GM20431 (cell line): ENCODE measurements at regions not wholly inside any gene's neighbourhood (a gene's known extent, or its start where the extent isn't known, plus 50 kb on each side); places are given as distances from the start of the nearest gene placed in this dataset.
"Not testable (repeated sequence)": the region's sequence is repeated elsewhere in the genome, so short reads cannot be mapped to it uniquely, and the experiment has no call there.

Experiments
- in situ Hi-C: fragments of 300-500 bp; cut with MseI, MboI; formaldehyde crosslinking; loops from one replicate; pipeline ENCODE4 v1.15.0; 2020; ENCODE audit warnings: low sequenced_read_pairs; ENCODE audit not compliant: unreplicated experiment

- in situ Hi-C loops, result loop anchor here (25.0 kb wide), 2 partner anchors 188 to 338 kb away; partner anchors contain the start of genes BANF2, BFSP1 and RRBP1
Observed at GRCh38 chr20:17875106-17875980, 93.3 kb downstream of the SNX5 start.

- in situ Hi-C loops, result loop anchor here (25.0 kb wide), 2 partner anchors 187 to 337 kb away; partner anchors contain the start of genes BANF2, BFSP1 and RRBP1
Observed at GRCh38 chr20:17874271-17875105, 94.1 kb downstream of the SNX5 start.

- in situ Hi-C loops, result no loop called here
Observed at GRCh38 chr20:17873410-17874270, 95.0 kb downstream of the SNX5 start.

DNA sequence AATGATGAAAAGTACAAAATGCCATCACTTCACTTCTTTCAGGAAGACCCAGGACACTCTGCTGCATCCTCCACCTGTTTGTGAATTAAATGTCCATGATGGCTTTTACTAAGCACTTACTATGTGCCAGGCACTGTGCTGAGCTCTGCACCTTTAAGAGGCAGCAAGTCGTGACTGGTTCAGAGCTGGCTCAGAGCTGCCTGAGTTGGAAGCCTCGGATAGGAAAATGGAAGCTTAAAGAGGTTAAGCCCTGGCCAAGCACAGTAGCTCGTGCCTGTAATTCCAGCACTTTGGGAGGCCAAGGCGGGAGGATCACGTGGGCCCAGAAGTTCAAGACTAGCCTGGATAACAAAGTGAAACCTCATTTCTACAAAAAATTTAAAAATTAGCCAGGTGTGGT, 95.6 kb downstream of the SNX5 start:
- in situ Hi-C loops, result no loop called here

DNA sequence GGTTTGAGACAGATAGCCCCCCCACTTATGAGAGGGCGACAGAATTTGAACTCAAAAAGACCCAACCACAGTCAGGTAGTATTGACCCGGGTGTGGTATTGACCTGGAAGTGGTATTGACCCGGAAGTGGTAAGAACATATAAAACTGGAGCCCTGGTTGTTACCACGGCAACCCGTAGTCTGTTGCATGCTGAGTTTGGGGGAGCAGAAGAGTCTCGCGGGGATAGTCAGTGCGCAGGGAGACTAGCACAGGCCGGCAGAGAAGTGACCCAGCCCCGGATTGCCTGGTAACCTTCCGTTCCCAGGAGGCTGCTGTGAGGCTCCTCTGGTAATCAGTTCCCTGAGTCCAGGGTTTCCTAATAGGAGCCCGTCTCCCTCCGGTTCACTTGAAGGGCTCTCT, 96.2 kb downstream of the SNX5 start:
- in situ Hi-C loops, result no loop called here

DNA sequence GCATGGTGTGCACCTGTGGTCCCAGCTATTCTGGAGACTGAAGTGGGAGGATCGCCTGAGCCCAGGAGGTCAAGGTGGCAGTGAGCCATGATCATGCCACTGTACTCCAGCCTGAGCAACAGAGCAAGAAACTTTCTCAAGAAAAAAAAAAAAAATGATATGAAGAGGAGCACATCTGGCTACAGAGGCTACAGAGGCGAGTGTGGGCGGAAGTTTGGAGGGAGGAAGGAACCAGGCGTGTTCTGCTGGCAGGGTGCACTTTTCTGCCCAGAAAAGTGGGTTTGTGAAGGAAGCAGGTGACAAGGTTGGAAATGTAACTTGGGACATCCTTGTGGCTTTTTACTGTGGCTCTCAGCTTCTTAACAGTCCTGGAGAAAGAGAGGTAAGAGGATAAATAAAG, 96.7 kb downstream of the SNX5 start:
- in situ Hi-C loops, result no loop called here

DNA sequence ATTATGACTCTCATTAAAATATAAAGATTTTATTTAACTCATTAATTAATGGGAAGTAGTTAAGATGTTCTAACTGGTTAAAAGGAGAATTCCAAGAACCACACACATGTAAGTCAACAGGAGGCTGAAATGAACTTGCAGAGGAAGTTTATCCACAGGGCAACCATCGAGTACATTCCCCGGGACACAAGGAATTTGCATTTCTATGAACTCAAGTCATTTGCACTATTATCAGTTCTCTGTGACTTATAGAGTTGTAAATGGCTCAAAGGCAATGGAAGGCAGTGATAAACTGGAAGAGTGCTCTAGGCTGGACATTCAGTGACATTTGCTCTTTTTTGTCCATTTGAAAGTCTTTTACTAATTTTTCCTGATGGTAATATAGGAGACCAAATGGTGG, 97.4 kb downstream of the SNX5 start:
- in situ Hi-C loops, result no loop called here

DNA sequence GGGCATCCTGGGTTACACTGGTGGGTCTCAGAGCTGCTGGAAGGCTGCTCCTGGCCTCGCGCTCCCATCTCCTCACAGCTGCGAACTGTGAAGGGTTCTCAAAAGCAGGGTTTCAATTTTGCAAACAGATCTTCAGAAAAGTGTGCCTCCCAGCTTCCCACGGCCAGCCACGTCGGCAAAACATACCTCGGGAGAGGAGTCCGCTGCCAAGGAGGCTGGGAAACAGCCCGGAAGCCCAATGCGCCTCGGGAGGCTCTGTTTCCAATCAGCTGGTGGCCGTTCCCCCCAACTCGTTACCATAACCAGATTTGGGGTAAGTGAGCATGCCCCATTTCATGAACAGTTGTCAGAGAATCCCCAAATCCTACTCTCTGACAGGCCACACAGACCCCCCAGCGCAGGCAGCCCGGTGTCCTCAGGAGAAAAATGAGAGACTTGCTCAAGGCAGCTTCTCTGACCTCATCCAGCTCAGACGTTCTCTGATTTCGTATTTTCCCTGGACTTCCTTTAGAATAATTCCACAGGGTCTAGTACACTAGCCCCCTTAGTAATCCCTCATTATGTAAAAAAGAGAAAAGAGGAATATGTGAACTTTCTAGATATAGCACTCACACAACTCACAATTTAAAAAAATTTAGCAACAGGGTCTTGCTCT, 98.4 kb downstream of the SNX5 start:
- in situ Hi-C loops, result no loop called here

GRCh38 chr20:17869295-17869994, 99.1 kb downstream of the SNX5 start:
- in situ Hi-C loops, result no loop called here

GRCh38 chr20:17868700-17869231, 99.8 kb downstream of the SNX5 start:
- in situ Hi-C loops, result no loop called here

GRCh38 chr20:17868151-17868550, 100.4 kb downstream of the SNX5 start:
- in situ Hi-C loops, result no loop called here

DNA sequence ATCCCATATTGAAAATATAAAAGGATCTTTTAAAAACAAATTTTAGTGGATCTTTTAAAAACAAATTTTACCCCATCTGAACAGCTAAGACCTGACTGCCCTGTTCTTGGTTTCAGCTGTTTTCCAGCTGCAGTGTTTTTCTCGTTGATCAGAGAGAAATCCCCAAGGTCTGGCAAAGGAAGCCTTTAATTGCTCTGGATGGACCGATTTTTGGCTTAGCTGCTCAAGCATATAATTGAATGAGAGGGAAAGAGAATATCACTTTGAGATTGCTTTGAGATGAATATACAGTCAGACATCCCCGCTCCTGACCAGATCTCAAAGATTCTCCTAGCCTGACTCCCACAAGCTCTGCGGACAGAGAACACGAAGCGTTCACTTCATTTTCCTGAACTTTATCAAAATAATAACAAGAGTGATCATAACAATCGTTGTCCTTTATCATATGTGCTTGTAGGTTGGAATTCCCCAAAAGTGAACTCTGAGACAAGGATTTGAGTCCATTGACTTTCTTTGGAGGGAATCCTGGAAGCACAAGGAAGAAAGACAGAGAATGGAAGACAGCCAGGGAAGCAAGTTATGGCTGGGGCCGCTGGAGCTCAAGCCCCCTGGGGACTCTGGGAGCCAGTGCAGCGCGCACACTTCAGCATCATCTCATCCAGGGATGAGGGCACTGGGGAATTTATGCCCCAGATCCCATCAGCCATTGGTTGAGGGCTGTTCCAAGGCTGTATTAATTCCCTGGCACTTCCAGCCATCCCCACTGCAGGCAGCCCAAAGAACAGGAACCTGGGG, 101.3 kb downstream of the SNX5 start:
- in situ Hi-C loops, result no loop called here

- in situ Hi-C loops, result no loop called here
Observed at GRCh38 chr20:17866234-17867001, 102.2 kb downstream of the SNX5 start.

DNA sequence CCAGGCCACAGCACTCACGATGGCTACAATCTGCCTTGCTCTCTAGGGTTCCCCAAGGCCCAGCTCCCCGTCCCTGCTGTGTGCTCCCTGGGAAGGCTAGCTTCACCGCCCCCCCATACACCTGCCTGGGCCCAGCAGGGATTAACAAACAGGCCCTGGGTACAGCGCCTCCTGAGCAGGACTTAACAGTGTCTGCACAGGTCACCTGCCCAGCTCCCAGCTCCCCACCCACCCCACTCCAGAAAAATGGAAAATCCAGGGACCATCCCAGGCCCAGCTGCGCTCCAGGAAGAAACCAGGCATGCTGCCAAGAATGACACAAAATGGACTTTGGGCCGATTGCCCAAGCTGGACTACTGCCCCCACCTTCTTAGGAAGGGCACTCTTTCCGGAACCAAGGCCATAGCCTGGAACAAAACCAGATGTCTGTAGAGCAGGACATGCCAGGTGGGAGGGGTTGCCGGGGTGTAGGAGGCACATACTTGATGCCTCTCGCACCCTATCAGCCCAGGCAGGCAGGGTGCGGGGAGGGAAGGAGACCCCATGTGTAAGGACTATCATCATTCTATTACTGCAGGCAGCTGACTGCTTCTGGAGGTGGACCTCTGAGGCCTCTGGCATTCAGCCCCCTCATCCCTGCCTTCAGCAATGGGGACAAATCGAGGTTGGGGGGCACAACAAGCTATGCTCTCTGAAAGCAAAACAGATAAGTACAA, 104.9 kb downstream of the SNX5 start:
- in situ Hi-C loops, result no loop called here

DNA sequence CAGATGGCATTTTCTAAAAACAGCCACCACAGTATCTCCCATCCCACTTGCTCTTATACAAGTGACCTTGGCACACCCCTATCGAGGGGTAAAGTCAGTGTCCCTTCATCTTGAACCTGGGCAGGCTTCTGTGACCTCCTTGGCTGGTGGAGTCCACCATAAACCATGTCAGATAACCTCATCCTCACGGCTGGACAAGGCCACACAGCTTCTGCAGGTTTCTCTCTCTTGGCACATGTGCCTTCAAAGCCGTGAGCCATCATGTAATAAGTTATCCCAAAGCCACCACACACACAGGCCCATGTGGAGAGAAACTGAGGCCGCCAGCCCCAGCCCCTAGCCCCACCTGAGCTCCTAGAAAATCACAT, 105.4 kb downstream of the SNX5 start:
- in situ Hi-C loops, result no loop called here

DNA sequence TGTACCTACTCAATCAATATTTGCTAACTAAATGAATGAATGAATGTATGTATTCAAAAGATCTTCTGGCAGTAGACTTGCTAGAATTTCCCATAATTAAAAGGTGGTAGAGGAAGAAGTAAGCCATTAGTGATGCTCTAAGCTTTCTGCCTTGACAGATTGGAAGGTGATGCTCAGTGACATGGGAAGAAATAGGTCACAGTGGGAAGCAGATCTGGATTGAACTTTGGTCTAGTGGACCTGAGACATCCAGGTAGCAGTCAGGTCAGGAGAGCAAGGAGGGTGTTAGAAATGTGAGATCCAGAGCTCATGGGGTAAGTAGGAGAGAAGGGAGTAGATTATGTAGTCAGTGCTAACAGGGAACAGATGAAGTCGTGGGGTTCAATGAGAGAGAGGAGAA, 106.4 kb downstream of the SNX5 start:
- in situ Hi-C loops, result no loop called here

DNA sequence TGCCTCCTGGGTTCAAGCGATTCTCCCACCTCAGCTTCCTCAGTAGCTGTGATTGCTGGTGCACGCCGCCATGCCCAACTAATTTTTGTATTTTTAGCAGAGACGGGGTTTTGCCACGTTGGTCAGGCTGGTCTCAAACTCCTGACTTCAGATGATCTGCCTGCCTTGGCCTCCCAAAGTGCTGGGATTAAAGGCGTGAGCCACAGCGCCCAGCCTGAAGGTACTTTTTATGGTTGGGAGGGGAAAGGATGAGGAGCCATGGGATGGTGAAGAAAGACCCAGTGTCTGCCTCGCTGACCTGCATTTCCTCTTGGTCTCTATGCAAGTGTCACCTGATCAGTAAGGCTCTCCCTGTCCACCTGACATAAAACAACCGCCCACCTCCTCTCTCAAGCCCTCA, 107.0 kb downstream of the SNX5 start:
- in situ Hi-C loops, result not testable (repeated sequence)
